NCI-H345 (cell line): ENCODE measurements at regions not wholly inside any gene's neighbourhood (a gene's known extent, or its start where the extent isn't known, plus 50 kb on each side); places are given as distances from the start of the nearest gene placed in this dataset.
A peak's percentile ranks its signal among the peaks of the same experiment; 100 is the strongest.
"Not testable (repeated sequence)": the region's sequence is repeated elsewhere in the genome, so short reads cannot be mapped to it uniquely, and the experiment has no call there.

Experiments
- DNase-seq: peaks from one replicate; lab custom pipeline; 2025; lab: John Stamatoyannopoulos, UW

- DNase-seq: no peak
These were observed 83.6 kb upstream of the EPHB3 start for GRCh38 chr3:184477940-184478339.

- DNase-seq: no peak
These were observed 82.0 kb upstream of the EPHB3 start for GRCh38 chr3:184479426-184480126.

DNA sequence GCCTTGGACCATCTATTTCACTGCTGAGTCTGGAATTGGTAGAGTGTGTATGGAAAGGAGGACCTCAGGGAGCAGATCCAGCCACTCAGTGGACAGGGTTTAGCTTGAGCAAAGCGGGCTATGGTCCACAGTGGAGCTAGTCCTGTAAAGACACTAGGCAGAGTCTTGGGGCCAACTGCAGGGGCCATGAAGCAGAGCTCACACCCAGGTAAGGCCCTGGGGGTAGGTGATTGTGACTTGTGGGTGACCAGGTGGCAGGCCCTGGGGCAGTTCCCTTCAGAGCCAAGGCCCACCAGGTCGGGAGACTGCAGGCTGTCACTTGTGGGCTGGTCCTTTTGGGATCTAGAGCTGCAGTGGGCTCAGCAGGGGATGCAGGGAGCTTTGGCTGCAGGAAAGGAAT, 80.8 kb upstream of the EPHB3 start:
- no peak for DNase-seq

- DNase-seq: peak; percentile 46
These were observed 79.5 kb upstream of the EPHB3 start for GRCh38 chr3:184481984-184482671.

DNA sequence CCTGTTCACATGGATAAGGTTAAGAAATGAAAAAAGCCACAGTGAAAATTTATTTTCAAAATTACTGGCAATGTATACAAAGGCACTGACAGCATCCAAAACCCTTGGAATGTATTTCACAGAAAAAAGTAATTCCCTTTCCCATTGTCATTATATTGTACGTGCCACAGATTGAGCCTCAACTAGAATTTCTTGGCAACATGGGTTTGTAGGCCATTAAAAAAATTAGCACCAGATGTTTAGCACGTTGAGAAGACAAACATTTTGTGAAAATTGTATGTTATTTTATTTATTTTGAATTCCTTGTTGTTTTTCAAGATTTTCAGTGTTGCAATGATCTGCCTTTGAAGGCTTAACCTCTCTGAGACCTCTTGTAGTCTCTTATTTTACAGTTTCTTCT, 76.3 kb upstream of the EPHB3 start:
- DNase-seq: no peak

- DNase-seq: no peak
These were observed 75.7 kb upstream of the EPHB3 start for GRCh38 chr3:184485906-184486305.

DNA sequence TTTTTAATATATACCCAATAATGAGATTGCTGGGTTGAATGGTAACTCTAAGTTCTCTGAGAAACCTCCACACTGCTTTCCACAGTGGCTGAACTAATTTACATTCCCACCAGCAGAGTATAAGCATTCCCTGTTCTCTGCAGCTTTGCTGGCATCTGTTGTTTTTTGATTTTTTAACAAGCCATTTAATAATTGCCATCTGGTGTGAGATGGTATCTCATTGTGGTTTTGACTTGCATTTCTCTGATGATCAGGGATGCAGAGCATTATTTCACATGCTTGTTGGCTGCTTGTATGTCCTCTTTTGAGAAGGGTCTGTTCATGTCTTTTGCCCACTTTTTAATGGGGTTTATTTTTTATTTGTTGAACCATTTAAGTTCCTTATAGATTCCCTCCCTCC, 75.0 kb upstream of the EPHB3 start:
- DNase-seq: no peak

GRCh38 chr3:184488577-184488976, 73.0 kb upstream of the EPHB3 start:
- no peak for DNase-seq

DNA sequence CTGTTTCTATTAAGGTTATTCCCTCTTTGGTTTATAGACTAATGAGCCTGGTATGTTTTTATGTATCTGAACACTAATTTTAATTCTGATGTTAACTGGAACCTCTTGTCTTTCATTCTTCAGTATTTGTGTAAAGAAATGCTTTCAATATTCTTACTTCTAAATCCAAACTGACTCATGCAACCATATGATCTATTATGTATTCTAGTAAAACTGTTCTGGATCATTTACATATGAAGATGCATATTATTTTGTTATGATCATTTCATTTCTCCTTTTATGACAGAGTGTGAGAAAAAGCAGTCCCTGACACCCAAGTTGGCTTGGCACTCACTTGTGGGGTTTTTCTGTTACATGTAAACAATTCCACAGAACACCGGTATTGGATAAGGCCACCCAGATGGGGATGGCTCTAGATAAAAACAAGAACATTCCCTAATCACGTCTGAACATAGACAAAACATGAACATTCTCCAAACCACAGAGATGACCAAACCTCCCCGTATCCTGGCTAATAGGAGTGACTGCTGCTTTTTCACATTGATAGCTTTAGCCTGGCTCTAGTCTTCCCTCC, 72.2 kb upstream of the EPHB3 start:
- no peak for DNase-seq

DNA sequence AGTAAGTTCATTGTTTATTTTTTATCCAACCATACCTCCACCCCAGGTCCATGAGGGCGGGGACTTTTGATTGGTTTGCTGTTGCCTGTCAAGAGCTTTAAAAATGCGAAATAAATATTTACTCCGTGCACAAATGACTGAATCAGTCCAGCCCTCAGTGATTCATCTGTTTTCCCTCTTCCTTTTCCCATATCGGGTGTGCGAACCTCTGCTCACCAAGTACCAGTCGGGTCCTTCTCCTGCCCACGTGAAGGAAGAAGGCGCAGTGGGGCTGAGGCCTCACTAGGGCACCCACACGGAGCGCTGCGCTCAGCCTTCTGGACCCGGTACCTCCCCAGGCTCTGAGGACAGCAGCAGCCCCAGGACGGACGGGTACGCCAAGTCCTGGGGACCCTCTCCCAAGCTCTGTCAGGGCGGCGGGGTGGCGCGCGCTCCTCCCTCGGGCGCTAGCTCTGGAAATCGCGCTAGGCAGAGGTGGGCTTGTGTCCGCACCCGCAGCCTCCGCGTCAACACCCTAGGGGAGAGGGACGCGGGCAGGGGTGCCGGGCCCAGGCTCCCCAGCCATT, 70.5 kb upstream of the EPHB3 start:
- peak; percentile 57 for DNase-seq

- DNase-seq: no peak
These were observed 69.5 kb upstream of the EPHB3 start for GRCh38 chr3:184491867-184492615.

- peak; percentile 59 for DNase-seq
These were observed 64.7 kb upstream of the EPHB3 start for GRCh38 chr3:184496933-184497332.

DNA sequence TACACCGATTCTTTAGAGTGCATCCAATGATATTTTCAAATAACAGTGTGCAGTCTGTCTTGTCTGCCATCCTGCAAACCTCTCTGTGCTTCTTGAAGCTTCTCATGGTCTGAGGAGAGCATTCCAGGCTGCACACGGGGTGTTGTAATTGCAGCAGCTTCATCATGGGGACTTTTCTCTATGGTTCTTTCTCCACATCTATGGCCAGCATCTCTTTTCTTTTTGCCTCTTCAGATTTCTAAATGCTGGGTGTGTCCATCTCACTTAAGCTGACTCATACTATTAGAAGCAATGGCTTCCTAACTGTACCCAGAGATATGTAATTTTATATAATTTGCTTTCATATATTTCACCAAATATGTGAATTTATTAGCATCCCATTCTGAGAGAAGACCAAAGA, 63.8 kb upstream of the EPHB3 start:
- DNase-seq: no peak

DNA sequence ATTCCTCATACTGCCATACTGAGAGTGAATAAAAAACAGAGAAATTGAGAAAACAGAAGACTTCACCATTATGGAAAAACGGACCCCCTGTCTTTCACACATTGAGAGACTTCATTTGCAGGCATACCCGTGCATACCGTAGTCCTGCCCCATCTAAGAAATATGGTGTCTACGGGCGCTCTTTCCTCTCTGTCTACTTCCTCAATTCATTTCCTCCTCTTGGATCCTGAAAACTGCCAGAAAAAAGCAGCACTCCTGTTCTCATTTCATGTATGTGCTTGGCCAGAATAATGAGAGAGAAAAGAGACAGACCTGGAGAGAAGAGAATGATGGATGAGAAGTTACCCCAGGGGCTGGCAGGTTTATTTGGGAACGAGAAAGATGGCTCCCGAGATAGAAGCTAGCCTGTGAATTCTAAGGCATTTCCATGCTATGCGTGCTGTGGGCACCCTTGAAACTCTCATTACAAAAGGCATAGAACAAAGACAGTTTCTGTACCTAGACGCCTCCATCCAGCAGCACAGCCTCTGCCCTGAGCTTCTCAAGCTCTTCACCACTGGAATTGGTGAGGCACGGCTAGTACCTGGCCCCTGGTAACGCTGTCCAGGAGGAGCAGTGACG, 62.5 kb upstream of the EPHB3 start:
- DNase-seq: no peak

- no peak for DNase-seq
These were observed 61.2 kb upstream of the EPHB3 start for GRCh38 chr3:184500344-184500923.

DNA sequence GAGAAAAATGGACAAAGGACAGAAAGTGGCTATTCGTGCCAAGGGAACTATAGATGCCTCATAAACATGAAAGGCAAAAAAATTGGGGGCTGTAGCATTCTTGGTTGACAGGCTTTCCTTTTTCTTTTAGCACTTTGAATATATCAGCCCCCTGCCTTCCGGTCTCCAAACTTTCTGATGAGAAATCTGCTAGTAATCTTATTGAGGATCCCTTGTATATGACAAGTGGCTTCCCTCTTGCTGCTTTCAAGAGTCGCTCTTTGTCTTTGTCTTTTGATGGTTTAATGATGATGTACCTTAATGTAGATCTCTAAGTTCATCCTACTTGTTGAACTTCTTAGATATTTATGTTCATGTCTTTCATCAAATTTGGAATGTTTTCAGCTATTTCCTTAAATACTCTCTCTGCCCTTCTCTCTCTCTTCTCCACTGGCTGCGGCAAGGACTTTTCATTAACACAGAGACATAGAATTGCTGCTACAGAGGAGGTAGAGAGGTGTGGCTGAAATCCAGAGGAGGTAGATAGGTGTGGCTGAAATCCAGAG, 59.4 kb upstream of the EPHB3 start:
- no peak for DNase-seq

GRCh38 chr3:184502841-184503240, 58.7 kb upstream of the EPHB3 start:
- DNase-seq: not testable (repeated sequence)

DNA sequence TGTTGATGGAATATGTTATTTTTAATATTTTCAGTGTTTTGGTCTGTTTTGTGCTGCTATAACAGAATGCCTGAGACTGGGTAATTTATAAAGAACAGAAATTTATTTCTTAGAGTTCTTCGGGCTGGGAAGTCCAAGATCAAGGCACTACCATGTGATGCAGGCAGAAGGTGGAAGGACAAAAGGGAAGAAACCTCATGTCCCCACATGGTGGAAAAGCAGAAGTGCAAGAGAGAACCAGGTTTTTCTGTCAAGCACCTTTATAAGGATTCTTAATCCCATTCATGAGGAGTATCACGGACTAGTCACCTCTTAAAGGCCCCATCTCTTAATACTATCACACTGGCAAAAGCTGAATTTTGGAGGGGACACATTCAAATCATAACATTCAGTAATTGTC, 57.9 kb upstream of the EPHB3 start:
- no peak for DNase-seq

GRCh38 chr3:184505076-184505878, 56.3 kb upstream of the EPHB3 start:
- DNase-seq: no peak

GRCh38 chr3:184506561-184506991, 55.0 kb upstream of the EPHB3 start:
- no peak for DNase-seq
